GM19328 (cell line): ENCODE measurements at regions not wholly inside any gene's neighbourhood (a gene's known extent, or its start where the extent isn't known, plus 50 kb on each side); places are given as distances from the start of the nearest gene placed in this dataset.
"Not testable (repeated sequence)": the region's sequence is repeated elsewhere in the genome, so short reads cannot be mapped to it uniquely, and the experiment has no call there.

Experiments used
- ATAC-seq: cut with Tn5 transposase; IDR thresholded peaks from one replicate; pipeline ENCODE4 v1.9.1; 2021; ENCODE audit warnings: mild to moderate bottlenecking, moderate library complexity; ENCODE audit not compliant: unreplicated experiment

DNA sequence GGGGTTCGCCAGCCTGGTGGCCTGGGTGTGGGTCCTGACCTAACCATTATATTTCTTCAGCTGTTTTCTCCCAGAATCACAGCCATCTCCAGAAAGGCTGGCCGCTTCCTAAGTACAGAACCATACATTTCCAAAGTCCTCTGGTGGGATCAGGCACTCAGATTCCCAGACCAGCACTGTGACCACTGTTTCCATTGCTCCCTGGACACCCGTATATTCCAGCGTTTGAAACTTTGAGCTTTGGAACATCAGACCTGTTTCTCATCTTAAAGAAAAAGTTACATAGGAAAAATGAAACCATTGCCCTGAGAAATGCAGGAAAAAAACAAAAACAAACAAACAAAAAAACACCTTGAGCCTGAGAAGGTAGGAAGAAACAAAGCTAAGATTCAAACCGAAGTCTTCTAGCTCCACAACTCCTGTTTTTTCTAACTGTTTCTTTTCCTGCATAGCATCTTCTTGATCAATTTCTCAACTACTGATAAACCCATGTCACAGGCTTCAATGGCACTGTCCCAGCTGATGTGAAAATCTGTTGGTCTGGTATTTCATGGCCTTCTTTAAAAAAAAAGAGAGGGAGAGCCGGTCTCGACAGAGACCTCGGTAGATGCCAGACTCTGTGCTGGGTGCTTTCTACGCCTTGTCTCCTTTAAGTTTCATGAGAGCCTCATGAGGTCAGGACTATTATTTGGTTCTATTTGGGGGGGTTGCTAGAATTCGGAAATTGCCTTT, 221.3 kb downstream of the TOMM20 start:
- ATAC-seq = no peak

DNA sequence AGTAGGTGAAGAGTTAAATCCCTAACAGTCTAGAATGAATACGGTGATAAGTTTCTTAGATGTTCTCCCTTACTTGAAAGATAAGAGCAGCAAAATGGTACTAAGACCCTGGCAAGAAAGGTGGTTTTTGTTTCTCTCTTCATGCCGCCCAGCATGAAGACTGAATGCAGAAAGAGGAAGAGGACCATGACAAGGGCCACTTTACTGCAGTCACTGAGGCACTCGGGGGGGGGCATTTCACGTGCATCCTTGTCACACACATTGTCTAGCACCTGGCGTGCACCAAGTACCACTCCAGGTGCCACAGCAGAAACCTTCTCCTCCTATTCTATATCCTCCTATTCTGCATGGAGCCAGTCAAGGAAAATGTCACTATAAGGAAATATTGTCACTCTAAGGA, 222.0 kb downstream of the TOMM20 start:
- no peak for ATAC-seq

DNA sequence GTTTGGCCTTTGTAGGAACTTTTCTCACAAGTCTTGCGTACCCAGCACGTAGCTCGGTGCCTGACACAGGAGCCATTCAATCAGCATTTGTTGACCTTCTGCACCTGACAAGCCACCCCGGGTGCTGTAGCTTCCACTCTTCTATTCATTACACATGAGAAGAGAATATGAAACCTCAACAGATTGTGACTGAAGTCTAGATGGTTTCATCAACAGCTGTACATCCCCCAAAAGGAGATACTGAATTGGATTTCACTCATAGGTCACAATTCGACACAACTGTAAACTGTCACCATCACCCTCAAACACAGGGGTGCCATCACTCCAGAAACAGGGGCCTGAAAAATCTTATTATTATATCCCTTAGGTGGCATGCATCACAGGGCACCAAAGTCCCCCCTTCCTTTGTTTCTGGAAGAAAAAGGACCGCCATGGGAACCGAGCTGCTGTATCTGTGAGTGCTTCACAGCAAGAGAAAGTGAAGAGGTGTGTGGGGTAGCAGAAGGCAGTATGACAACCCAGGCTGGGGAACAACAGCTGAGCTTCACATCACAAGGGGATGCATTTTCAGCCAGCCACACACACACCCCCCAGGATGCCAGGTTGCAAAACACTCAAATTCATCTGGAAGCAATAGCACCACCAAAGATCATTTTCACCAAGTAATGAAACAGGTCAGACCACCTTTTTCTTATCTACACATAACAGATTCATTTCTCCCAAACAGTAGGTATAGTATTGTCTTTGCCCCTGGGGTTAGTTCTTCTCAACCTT, 225.7 kb downstream of the TOMM20 start:
- ATAC-seq = no peak

DNA sequence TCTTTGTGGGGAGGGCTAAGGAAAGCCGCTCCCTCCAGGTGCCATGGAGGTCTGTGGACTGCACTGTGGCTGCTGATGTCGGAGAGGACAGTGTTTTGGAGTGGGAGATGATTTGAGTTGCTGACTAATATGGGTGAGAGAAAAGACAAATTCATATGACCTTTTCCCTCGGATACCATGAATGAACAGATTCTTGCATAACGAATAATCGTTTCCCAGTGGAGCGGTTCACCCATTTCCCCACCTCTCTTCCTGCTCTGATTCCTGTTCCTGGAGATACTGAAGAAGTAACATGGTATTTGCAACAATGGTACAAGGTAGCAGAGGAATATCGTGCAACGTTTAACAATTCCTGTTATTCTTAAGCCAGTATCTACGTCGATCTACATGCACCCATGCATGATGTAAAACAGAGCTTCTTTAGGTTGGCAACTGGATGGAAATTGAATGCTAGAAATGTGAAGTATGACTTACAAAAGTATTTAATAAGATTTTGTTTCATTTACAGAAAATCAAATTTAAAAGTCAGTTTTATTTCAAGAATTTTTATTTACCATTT, 227.1 kb downstream of the TOMM20 start:
- no peak for ATAC-seq

DNA sequence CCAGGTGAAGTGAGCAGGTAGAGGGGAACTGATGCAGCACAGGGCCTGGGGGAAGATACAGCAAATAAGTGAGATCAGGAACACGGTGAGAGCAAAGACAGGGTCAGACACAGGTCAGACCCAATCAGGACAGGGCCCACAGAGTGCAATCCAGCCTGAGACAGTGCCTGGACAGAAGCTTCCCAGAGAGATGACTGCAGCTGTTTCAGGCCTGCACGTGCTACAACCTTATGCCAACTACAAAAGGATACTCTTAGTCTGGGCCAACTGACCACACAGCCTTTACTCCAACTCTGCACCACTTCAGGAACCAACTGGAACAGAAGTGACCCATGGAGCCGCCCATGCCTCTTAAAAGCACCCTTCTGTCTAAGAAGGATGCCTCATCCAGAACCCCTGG, 228.0 kb downstream of the TOMM20 start:
- ATAC-seq = no peak

DNA sequence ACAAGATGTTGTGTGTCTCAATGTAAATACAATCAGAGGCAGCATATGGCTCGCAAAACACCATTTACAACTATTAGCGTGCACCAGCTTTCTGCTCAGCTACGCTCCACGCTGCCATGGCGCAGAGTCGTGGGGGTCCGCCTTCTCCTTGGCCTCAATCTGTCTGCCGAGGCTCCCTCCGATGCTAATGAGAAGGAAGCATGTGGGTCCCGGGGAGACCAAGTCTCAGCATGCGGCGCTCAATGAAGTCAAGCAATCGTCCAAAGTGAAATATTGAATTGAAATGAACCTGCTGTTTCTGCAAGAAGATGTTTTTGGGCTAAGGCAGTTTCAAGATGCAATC, 228.9 kb downstream of the TOMM20 start:
- no peak for ATAC-seq

DNA sequence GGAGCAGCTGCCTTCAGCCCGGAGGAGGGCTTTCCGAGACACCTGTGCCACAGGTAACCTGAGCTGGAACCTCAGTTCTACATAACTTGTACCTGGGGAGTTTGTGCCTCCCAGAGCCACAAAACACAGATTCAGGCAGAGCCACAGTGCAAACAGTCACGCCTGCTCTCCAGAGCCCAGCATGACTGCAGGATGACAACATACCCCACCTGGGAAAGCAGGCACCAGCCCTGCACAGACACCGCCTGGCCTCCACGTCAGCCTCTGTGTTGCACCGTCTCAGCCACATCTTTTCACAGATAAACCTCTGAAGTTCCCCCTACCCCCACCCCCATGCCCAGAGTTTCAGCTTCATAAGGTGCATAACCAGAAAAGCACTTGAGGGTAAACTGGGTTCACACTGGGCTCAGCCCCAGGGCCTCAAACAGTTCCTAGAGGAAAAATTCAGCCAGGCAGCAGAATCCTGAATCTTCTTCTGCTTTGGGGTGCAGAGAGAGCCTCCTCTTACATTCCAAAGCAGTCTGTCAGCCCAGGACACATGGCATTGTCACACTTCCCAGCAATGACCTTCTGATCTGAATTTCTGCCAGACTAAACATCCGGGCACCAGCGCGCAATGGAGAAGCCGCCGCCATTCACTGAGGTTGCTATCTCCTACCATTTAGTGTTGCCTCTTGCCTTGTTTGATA, 229.5 kb downstream of the TOMM20 start:
- no peak for ATAC-seq

DNA sequence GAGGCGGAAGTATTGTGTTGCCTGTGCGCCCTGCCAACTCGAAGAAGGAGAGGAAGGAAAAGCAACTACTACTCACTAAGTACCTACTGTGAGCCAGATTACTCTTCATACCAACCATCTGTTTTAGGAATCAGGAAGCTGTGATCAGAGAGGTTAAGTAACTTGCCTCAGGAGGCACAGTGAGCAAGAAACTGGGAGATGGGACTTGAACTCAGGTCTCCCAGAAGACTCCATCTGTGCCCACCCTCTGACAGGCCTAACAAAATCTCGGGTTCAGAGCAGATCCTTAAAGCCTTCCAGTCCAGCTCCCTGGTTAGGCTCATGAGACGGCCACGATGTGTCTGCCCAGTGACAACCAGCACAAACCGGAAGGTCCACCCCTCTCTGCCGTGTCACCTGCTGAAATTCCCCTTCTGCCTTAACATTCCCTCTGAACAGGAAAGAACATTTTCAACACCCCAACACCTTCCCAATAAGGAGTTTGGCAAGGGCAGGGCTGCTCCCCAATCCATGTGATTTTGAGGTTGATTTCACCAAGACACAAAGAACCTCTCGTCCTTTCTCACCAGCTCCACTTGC, 230.1 kb downstream of the TOMM20 start:
- no peak for ATAC-seq

DNA sequence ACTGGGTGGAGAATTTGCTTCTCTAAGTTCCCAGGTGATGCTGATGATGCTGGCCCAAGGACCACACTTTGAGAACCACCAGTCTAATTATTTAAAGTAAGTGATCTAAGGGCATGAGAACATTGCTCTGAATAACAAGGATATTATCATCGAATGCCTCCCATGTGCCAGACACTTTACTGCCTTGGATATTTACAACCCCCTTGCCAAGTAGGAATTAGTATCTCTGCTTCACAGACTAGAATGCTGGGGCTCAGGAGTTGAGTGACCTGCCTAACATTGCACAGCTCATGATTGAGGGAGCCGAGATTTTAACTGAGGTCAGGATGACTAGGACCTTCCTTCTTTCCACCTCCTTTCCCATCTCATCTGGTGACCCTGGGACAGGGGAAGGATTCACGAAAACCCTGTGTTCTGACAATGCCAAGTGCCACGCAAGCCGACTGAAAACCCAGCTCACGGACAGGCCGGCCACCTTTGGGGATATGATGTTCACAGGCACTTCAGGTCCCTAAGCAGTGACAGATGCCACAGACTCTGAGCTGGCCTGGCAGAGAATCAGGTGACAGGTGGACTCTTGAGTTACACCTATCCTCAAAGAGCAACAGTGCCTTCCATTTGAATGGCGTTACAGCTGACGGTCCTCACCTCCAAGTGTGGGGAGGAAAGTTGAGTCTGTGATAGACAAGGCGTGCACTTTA, 230.7 kb downstream of the TOMM20 start:
- no peak for ATAC-seq

DNA sequence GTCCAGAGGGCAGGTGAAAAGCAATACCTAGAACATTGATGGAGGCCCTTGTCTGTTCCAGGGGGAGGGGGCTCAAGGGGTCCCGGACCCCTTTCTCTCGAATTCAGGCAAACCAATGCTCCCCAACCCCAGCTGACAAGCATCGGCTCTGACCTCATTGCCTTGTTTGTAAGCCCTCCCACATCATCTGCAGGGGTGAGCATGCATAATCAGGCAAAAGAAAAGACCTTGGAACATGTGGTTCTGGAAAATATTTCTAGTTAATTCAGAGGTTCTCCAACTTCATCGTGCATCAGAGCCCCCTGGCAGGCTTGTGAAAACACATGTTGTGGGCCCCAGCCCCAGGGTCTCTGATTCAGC, 231.3 kb downstream of the TOMM20 start:
- no peak for ATAC-seq

DNA sequence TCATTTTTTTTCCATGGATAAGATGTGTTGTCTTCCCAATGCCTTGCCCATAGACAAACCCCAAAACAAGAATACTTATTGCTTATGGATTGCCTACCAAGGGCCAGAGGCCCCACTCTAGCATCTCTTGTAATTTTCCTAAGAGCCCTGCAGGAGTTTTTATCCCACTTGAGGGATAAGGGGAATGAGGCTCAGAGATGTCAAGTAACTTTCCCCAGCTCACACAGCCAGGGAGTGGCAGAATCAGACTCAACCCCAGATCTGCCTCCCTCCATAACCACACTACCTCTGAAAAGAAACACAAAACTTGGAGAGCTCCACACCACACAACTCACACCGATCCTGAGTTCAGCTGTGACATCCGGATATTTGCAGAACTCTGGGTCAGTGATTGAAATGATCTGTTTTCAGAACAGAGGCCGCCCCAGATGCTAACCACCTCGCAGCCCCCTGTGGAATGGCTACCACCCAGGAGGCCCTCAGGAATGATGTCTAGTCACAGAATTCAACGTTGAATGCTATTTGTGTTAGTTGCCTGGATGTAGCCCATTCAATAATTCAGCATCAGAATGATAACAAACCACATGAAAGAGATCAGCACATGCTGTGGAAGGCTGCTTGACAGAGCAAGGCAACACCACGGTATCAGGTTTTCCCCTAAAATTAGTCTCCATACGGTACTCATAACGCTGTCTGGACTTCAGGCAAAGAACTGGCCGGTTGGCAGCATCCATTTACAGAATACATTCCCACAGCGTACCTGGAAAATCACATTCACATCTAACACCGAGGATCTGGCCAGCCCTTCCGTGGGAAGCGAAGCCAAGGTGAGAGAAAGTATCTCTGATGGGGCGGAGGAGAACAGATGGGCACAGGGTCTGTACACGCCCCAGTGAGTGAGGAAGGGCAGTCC, 231.9 kb downstream of the TOMM20 start:
- no peak for ATAC-seq

DNA sequence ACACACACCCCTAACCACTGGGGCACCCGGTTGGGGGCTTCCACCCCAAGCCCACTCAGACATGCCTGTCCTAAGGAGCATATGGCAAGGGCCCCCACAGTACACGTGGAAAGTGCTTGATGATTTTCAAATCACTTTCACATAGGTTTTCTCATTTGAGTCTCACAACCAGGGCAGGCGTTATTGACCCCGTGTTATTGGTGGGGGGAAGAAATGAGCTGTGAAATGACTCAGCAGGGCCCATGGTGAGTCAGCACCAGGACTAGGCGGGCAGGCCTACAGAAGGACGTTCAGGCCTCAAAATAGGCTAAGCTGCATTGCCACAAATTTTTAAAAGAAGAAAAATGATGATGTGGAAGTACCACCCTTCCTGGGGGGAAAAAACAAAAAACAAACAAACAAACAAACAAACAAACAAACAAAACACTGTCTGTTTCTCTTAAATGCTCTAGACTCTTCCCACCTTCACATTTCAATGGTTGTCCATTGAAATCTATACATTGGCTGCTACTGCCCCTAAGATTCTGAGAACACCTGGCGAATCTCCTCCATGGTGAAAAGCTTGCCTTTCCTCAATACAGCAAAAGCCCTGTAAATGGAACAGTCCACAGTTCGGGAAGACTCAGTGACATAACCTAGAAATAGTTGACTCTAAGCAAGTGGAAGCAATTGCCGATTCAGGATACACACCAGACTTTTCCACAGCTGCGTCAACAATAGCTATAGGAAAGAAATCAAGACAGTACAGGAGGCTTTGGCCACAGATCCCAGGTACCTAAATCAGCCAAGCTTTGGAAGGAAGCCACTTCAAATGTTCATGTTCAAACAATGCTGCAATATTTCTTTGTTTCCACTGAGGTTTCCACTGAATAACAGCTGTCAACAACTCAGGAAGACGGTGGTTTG, 234.7 kb downstream of the TOMM20 start:
- no peak for ATAC-seq

DNA sequence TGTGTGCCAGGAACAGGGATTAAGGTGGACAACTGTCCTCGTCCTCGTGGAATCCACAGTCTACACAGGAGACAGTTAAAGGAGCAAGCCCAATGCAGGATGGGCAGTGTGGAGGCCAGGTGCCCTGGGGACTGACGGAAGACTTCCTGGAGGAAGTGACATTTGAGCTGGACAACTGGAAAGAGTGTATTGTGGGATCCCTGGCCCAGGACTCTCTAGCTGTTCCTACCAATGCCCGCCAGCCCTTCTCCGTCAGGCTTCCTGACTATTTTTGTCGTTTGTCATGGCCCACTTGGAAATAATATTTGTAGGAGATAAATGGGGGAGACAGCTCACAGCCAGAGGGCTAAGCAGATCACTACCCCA, 235.3 kb downstream of the TOMM20 start:
- no peak for ATAC-seq

DNA sequence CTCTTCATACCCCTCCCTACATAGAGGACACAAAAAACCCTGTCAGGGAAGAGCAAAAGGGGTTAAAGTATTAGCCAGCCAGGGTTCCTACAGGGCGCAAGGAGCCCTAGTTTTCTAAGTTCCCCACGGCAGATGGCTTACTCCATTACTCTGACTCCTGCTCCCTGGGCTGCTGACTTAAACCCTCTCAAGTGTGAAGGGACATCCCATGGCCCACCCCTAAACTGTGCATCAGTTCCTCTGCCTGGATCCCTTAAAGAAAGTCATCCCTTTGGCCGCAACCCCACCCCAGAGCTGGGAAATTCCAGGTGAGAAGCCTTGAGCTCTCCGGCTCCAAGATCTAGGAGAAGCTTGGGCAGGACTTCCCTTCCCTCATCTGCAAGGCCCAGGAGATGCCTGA, 236.0 kb downstream of the TOMM20 start:
- ATAC-seq = no peak

DNA sequence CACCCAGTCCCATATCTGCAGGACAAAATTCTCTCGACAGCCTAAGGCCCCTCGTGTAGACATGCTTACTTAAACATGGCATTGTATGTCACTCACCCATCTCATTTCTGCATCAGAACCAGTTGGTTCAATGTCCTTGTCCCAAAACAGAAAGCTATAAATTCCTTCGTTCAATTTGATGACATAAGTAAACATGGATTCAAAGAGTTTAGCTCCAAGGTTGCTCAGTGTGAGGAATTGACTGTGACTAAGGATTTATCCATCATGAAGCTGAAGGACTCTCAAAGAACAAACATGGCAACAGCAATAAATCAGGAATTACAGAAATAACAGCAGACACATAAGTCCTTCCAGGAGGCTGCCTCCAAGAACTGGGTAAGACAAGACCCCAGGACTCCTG, 237.2 kb downstream of the TOMM20 start:
- no peak for ATAC-seq

DNA sequence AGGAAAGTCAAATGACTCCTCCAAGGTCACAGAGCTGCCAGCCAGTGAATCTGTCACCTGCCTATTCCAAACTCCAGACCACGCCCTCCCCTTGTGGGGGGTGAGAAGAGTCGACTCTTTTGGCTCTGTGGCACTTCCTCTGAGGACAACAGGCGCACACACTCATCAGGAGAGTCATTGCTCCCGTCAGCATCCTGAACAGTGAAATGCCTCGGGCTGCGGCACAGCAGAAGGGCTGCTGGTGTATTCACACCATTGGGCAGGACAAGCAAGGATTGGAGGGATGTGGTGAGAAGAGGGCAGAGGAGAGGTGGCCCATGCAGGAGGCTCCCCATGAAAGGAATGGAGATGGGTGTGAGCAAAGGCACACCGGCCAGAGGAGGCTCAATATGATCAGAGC, 239.0 kb downstream of the TOMM20 start:
- ATAC-seq = no peak

DNA sequence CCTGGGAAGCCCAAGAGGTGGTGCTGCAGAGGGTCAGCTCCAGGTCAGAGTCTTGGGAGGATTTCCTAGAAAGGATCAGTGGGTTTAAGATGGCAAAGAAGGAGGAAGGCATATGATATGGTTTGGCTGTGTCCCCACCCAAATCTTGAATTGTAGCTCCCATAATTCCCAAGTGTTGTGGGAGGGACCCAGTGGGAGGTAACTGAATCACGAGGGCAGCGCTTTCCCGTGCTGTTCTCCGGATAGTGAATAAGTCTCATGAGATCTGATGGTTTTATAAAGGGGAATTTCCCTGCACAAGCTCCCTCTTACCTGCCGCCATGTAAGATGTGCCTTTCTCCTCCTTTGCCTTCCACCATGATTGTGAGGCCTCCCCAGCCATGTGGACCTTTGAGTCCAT, 240.4 kb downstream of the TOMM20 start:
- not testable (repeated sequence) for ATAC-seq

DNA sequence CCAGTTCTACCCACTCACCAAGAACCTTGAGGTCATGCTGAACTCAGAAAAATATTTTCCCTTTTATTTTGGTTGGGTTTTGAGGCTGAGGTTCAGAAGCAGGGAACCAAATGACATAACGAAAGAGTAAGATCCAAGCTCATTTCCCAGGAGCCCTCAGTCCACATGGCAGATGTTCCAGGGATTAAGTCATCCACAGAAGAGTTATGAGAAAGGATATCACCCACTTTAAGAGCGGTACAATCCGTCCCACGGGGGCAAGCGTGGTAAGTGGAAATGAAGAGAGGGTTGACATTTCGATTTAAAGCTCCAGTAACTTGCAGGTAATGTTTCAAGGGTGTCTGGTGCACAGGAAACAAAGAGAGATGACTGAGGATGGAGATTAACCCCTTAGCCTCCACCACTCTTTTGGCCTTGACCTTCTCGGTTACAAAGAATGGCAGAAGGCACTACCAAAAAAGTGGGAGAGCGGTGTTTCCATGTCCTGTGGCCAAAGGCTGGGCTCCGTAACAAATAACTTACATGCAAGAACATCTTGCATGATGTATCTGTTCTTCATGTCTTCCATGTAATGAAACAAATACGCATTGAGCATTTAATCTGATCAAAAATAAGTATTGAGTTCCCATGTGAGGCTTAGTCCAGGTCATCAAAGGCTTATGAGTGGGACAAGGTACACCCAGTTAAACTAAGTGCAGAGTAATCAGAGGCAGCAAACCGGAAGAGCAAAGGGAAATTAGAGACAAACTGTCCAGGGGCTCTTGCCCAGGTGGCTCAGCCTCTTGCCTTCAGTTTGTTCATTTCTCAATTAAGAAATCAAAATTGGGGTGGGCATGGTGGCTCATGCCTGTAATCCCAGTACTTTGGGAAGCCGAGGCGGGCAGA, 241.4 kb downstream of the TOMM20 start:
- ATAC-seq = no peak
